Posterior cingulate gyrus (tissue), 11 donors: ENCODE measurements at regions not wholly inside any gene's neighbourhood (a gene's known extent, or its start where the extent isn't known, plus 50 kb on each side); places are given as distances from the start of the nearest gene placed in this dataset.

ENCODE experiments used
- DNase-seq, 10 donors: peaks; one replicate each; pipeline versions ENCODE4 v3.0.0 to v3.0.0-alpha.2; 2020 to 2021; ENCODE audit warnings: mixed read lengths in 3 of 10
- intact Hi-C: fragments of 100-400 bp; cut with DNase I; formaldehyde crosslinking; loops from one replicate; pipeline ENCODE4 v1.15.1; 2023

DNA sequence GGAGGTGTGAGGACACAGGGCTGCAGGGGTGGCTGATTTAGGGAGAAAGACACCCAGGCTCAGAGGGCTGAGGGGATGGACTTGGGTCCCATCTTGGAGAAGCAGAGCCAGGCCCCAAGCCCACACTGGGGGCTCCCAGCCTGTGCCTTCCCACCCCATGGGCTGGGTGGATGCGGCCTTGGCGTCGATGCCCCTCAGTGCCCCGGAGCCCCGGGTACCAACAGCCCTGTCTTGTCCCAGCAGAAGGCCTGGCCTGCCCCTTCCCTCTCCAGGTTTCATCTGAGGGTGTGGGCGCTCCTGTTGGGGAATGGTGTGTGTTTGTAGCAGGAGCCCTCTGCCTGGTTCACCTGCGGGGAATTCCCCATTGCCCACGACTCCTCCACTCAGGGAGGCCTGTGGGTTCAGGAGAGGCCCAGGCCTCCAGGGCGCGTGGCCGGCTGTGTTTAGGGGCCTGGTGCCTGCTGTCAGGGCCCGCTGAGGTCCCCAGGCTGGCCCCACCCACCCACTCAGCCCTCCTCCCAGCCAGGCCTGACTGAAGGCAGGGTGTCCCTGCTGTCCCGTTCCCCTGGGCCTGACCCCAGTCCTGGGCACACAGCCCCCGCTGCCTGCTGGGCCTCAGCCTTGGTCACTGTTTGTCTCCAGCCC, 51.1 kb upstream of the BEGAIN start:
- DNase-seq: peak in 3 of 10 donors; percentile 59 to 73 (median 70)
- intact Hi-C loops: no loop called here

GRCh38 chr14:100639280-100639679, 52.1 kb upstream of the BEGAIN start:
- DNase-seq: peak in 2 of 10 donors; percentile 8 to 18
- intact Hi-C loops: no loop called here

DNA sequence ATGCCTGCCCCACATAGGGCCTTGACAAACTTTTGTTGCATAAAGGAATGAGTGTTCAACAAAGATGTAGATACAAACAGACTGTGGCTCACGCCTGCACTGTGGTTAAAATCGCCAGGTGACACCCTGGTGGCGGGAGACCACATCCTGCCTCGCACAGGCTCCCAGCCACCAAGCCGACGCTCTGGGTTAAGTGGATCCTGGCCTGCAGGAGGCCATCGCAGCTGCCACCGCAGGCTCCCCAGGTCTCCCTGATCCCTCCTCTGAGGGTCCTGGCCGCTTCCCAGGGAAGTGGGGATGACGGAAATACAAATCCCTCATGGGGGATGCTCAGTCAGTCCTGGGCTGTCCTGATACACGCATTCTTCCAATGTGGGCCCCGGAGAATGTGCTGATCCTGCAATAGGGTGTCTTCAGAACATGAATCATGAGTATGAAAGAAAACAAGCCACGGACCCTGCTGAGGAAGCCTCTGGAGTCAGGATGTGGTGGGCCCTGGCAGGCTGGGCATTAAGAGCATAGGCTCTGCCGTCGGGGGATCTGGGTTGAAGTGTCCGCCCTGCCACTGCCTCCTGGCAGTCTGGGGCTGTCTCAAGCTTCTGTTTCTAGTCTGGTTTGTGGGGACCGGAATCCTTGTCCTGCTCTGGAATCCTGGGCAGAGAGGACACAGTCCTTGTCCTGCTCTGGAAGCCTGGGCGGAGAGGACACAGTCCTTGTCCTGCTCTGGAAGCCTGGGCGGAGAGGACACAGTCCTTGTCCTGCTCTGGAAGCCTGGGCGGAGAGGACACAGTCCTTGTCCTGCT, 53.5 kb upstream of the BEGAIN start:
- DNase-seq: peak in 2 of 10 donors; percentile 12 to 46
- intact Hi-C loops: no loop called here

- peak in 1 of 10 donors; percentile 14 for DNase-seq
- intact Hi-C loops: no loop called here
These were observed 54.1 kb upstream of the BEGAIN start for GRCh38 chr14:100641274-100641860.

DNA sequence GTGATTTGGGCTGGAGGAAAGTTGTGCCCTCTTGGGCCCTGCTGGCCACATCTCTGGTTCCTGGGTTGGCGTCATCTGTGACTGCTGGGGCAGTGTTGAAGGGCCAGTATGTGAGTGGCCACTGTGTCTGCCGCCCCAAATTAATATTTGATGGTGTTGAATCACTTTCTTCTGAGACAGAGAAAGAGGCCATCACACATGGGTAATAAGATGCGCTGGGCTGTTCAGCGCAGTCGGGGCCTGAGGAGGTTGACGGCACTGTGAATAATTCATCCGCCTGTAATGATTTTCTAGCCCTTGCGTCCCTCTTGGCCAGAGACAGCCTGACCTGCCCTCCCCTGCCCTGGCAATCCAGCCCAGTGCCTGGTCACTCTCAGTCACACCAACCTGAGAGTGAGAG, 56.2 kb upstream of the BEGAIN start:
- peak in 1 of 10 donors; percentile 50 for DNase-seq
- intact Hi-C loops: no loop called here

GRCh38 chr14:100644383-100644782, 57.2 kb upstream of the BEGAIN start:
- intact Hi-C loops: loop anchor here (2.0 kb wide), 1 partner anchor 204 kb away; no protein-coding TSS in a partner anchor
- peak in 2 of 10 donors; percentile 5 to 19 for DNase-seq

- peak in 2 of 10 donors; percentile 29 to 52 for DNase-seq
- intact Hi-C loops: loop anchor here (1.0 to 5.0 kb wide), 3 partner anchors 119 to 257 kb away; no protein-coding TSS in a partner anchor
These were observed 57.6 kb upstream of the BEGAIN start for GRCh38 chr14:100644784-100645183.

- peak; percentile 63 to 96 (median 84) for DNase-seq
These were observed 58.2 kb upstream of the BEGAIN start for GRCh38 chr14:100645196-100645981.

DNA sequence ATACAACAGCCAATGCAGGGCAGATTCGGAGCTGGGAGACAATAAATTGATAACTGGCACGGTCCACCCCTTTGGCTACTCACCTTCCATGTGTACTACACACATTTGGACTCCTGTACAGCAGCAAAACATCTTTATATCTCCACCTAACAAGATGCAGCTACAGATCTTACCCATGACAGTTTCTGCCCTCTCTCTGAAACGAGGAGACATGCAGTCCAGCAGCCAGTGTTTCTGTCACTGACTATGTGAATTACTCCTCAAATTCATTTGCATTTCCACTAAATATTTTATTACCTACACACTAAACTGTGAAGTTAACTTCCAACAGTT, 58.7 kb upstream of the BEGAIN start:
- DNase-seq: no peak
- intact Hi-C loops: loop anchor here (1.0 to 5.0 kb wide), 3 partner anchors 121 to 259 kb away; no protein-coding TSS in a partner anchor

More at GRCh38 chr14:100645196-100645981, 58.2 kb upstream of the BEGAIN start:
- intact Hi-C loops: loop anchor here (1.0 to 5.0 kb wide), 3 partner anchors 120 to 258 kb away; no protein-coding TSS in a partner anchor

GRCh38 chr14:100648474-100649172, 61.4 kb upstream of the BEGAIN start:
- DNase-seq: peak in 3 of 10 donors; percentile 11 to 50 (median 15)
- intact Hi-C loops: loop anchor here (5.0 kb wide), 1 partner anchor 261 kb away; no protein-coding TSS in a partner anchor

GRCh38 chr14:100649173-100649519, 61.9 kb upstream of the BEGAIN start:
- no peak for DNase-seq
- intact Hi-C loops: loop anchor here (5.0 kb wide), 1 partner anchor 262 kb away; no protein-coding TSS in a partner anchor

- intact Hi-C loops: loop anchor here (10.0 kb wide), 1 partner anchor 237 kb away; no protein-coding TSS in a partner anchor
- no peak for DNase-seq
These were observed 64.8 kb upstream of the BEGAIN start for GRCh38 chr14:100651999-100652508.

- intact Hi-C loops: loop anchor here (10.0 kb wide), 1 partner anchor 238 kb away; no protein-coding TSS in a partner anchor
These were observed 65.5 kb upstream of the BEGAIN start for GRCh38 chr14:100652744-100653143.

GRCh38 chr14:100653409-100653808, 66.2 kb upstream of the BEGAIN start:
- DNase-seq: peak in 2 of 10 donors; percentile 33 to 84
- intact Hi-C loops: loop anchor here (10.0 kb wide), 1 partner anchor 239 kb away; no protein-coding TSS in a partner anchor

More at GRCh38 chr14:100652744-100653143, 65.5 kb upstream of the BEGAIN start:
- DNase-seq: no peak

- peak in 1 of 10 donors; percentile 66 for DNase-seq
These were observed 67.0 kb upstream of the BEGAIN start for GRCh38 chr14:100654025-100654813.

GRCh38 chr14:100654814-100655740, 67.9 kb upstream of the BEGAIN start:
- DNase-seq: peak in 1 of 10 donors; percentile 70
- intact Hi-C loops: loop anchor here (10.0 kb wide), 1 partner anchor 240 kb away; no protein-coding TSS in a partner anchor

More at GRCh38 chr14:100654025-100654813, 67.0 kb upstream of the BEGAIN start:
- intact Hi-C loops: loop anchor here (10.0 kb wide), 1 partner anchor 239 kb away; no protein-coding TSS in a partner anchor

DNA sequence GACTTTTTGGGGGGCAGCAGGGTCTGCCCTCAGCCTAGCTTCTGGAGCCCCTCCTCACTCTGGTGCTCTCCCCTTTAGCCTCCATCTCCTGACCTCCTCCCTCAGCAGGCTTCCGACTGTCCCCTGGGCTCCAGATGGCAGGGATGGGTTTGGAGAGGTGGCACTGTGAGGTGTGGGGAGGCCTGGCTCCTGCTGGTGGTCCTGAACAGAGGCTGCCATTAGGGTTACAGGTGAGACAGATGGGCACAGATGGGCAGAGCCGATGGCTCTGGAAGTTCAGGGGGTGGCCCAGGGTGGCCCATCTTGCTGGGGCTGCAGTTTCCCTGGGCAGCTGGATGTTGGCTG, 68.5 kb upstream of the BEGAIN start:
- DNase-seq: peak in 1 of 10 donors; percentile 74
- intact Hi-C loops: loop anchor here (10.0 kb wide), 1 partner anchor 241 kb away; no protein-coding TSS in a partner anchor
